ENCODE measurements at regions not wholly inside any gene's neighbourhood (a gene's known extent, or its start where the extent isn't known, plus 50 kb on each side); places are given as distances from the start of the nearest gene placed in this dataset.

DNA sequence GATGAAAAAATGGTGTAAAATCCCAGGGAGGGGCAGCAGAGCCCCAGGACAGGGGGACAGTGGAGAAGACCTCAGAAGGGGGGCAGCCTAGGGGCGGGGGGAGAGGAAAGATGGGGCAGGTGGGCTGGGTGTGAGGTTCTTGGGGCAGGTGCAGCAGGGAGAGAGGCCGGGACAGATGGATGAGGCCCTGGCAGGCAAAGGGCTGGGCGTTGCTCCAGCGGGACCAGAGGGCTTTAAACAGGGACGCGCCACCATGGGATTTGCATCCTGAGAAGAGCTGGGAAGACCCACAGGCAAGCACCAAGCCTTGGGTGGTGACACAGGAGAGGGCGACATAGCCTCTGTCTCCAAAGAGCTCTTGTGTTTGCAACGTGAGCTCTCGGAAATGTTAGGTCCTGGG lies 1342.8 kb downstream of the TBC1D22A start:
- no peak for DNase-seq (ENCODE audit: low read depth in 2 of 2)

DNA sequence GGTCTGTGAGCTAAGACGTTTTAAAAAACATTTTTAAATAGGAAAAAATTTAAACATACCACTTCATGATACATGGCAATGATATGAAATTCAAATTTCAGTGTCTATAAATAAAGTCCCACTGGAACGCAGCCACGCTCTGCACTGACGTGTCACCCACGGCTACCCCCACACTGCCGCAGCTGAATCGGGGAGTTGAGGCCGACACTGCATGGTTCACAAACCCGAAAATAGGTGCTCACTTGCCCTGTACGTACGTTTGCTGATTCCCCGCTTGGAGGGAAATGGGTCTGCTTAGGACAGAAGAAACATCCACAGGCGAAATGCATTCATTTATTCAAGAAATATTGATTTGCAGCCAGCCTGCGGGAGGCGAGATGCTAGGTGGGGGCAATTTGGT lies 1342.3 kb downstream of the TBC1D22A start:
- DNase-seq (ENCODE audit: low read depth in 2 of 2) = no peak

DNA sequence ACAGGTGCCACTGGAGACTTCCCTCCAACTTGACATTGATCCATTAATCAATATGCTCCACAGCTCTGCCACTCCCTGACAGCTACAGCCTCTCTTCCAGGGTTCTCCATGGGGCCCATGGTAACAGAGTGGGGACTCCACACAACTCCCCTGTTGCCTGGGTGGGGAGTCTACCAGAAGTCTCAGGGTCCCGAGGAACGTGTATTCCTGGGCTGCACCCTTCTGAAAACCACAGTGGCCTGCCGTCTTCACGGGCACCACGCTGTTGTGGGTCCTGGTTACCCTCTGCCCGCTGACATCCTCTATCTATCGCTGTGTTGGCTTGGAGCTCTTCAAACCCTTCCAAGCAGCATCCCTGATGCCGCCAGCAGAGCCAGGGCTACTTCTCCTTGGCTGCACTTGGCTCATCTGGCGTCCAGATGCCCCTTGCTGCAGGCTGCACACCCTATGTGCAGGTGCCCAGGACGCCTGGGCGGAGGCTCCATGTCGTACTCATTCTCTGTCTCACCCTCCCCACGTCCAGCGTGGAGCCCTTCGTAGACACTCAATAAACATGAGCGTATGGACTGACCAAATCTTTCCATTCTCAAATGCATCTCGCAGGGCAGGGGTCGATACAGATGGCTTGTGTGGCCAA lies 1341.8 kb downstream of the TBC1D22A start:
- DNase-seq (ENCODE audit: low read depth in 2 of 2) = no peak

DNA sequence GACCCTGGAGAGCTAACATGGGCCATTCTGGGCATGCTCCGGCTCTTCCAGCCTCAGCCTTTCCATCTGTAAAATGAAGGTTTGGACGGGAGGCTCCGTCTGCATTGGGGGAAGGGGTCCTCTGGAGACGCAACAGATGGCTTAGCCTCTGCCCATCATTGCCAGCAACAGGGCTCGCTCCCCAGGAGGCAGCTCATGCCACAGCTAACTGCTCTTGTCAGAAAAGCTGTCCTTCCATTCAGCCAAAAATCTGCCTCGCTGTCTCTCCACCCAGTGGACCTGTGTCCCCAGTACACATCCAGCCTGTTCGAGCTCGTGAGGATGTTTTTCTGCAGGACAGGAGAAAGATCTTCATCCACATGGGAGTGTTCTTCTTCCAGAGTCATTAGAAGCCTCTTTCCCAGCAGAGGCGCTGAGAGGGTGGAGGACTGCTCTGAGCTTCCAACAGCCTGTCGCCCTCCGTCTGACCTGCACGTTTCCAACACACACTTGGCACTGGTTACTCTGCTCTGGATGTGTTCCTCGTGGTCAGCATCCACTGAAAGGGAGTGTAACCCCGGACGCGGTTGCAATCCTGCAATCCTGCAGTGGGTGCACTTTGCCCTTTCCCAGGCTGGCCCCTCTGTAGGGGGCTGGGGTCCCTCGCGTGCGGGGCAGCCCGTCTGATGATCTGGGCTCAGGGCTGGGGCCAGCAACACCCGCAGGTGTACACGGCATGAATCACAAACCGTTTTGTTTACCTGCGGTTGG lies 1340.9 kb downstream of the TBC1D22A start:
- DNase-seq (ENCODE audit: low read depth in 2 of 2) = no peak

DNA sequence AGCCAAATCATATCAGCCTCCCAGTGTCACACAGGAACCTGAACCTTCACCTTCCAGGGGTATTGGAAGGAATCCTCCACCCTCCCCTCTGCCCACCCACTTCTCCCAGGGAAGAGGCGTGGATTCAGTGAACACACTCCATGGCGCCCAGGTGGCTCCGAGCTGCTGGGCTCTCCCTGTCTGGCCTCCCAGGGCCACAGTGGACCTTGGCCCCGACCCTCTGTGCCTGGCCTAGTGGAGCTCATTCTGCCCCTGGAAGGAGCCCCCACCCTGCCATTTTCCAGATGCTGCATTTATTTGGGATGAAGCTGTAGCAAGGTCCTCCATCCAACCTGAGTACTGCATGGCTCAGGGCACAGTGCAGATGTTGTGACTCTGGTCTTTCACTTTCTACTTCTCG lies 1340.1 kb downstream of the TBC1D22A start:
- DNase-seq (ENCODE audit: low read depth in 2 of 2) = no peak

GRCh38 chr22:48101704-48102103 lies 1339.3 kb downstream of the TBC1D22A start:
- DNase-seq (ENCODE audit: low read depth in 2 of 2) = no peak

DNA sequence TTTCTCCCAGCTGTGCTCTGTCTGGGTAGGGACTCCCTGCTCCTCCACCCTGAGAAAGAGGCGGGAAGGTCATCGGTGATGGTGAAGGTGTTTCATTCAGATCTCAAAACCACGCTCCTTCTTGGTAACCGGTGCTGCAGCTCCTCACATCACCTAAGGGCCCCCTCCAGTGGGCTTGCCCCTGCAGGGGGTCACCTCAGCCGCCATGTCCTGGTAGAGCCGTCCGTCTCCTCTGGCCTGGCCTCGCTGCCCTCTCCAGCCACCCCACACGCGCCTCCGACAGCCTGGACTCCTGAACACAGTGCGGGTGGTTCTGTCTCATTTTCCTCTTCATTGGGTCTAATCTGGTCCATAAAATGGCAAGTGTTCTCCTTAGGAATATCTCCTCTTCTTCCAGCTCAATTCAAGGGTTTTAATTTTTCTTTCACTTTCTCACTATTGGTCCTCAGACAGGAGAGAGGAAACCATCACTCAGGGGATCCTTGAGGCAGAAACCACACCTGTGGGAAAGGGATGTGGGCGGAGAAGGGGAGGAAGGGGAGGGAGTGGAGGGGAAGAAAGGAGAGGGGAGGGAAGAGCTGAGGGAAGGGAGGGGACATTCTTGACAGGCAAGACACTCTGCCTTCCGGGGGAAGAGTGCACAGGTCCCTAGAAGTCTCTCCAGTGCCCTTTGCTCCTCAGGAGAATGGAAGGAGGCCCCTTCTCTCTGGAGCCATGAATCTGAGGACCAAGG lies 1338.4 kb downstream of the TBC1D22A start:
- DNase-seq (ENCODE audit: low read depth in 2 of 2) = no peak

- no peak for DNase-seq (ENCODE audit: low read depth in 2 of 2)
These were observed 1337.2 kb downstream of the TBC1D22A start for GRCh38 chr22:48099671-48100070.

DNA sequence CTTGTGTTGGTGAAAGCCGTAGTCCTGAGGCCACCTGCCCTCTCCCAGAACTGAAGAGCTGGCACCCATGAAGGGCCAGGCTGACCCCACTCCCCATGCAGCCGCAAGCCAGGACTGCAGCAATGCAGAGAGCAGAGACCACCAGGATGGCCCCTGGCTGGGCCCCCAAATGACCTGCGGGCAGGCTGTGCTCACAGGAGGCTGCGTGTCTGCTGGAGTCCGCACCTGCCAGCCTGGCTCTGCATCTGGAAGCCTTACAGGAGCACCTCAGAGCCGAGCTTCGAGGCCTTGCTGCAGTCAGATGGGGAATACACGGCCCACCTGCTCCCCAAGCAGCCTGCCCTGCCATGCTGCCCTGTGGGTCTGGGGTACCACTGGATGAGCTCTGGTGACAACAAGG lies 1336.8 kb downstream of the TBC1D22A start:
- no peak for DNase-seq (ENCODE audit: low read depth in 2 of 2)

DNA sequence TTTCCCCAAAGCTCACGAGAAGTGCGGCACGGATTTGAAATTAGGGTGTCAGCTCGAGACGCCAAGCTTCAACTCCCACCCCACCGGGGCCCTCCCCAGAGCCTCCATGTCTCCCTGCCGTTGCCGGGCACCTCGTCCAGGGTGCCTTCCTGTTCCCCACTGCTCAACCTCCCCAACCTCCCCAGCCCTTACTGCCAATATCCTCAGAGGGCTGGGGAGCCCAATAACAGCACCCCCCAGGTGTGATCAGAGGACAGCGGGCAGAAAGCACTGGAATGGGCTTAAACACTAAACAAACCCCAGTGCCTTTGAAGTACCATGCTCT lies 1336.4 kb downstream of the TBC1D22A start:
- DNase-seq (ENCODE audit: low read depth in 2 of 2) = no peak

- DNase-seq (ENCODE audit: low read depth in 2 of 2) = no peak
These were observed 1335.9 kb downstream of the TBC1D22A start for GRCh38 chr22:48098243-48098920.

- no peak for DNase-seq (ENCODE audit: low read depth in 2 of 2)
These were observed 1335.3 kb downstream of the TBC1D22A start for GRCh38 chr22:48097723-48098122.

DNA sequence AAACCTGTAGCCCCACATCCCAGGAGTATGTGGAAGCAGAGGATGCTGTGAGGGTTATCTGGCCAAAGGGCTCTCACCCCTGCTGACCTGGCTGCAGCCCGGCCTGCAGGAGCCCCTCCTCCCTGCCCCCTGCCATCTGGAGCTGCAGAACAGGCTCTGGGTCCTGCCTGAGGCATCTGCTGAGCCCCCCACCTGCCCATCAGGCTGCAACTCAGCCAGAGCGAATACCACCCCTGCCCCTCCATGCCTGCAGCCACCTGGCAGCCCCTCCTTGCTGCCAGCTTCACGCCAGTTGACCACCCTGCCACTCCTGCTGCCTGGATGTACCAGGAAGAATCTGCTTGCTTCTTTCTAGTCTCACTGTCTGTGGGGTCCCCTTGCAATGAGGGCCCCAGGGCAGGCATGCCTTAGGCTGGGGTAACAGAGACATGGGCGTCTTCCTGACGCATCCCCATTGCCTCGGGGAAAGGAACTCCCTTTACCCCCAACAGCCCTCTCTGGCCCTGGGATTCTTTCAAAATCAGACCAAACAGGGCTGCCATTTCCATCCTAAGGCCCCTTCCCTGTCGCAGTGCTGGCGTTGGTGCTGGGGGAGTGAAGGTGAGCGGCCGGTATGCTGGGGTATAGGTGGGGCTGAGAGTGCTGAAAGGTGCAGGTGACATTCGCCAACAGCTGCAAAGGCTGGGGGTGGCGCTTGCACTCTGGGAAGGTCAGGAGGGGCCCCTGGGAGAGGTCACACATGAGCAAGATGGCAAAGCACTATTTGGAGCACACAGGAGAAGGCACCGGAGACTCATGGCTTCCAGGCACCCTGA lies 1334.6 kb downstream of the TBC1D22A start:
- no peak for DNase-seq (ENCODE audit: low read depth in 2 of 2)

GRCh38 chr22:48096411-48096810 lies 1334.0 kb downstream of the TBC1D22A start:
- DNase-seq (ENCODE audit: low read depth in 2 of 2) = no peak

GRCh38 chr22:48093981-48094380 lies 1331.5 kb downstream of the TBC1D22A start:
- no peak for DNase-seq (ENCODE audit: low read depth in 2 of 2)

DNA sequence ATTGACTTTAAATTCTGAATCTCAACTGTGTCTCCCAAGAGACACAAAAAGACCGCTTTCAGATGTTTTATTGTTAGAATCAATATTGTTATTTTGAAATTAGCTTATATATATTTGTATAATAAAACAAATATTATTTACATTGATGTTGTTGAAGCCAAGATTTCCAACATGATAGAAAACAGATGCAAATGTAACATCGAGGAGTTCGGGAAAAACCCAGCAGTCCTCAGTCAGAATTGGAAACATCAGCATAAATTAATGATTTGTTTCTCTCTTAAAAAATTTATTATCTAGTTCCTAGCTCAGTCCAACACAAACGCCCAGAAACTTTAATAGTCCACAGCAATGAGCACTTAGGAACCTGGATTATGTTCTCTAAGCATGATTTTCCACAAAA lies 1330.4 kb downstream of the TBC1D22A start:
- no peak for DNase-seq (ENCODE audit: low read depth in 2 of 2)

DNA sequence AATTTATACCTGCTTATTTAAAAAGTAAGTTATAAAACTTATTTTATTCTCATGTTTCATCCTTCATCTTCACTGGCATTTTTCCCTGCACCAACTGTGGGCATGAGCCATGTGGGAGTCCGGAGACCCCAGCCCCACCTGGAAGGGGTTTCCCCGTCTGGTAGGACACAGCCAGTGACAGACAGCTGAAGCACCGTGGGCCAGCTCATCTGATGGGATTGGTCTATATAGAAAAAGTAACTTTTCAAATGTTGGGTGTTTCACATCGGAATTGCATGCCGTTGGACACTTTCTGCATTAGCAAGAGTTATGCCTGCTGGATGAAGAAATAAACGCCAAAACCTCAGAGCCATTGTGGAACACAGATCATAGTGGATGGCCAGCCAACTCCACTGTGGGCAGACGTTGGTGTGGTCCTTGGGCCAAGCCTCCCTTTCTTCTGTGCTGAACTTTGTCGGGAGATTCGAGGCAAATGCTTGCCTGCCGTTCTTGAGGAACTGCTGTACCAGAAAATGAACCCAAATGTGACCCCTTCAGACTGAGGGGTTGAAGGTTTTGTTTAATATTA lies 1329.3 kb downstream of the TBC1D22A start:
- DNase-seq (ENCODE audit: low read depth in 2 of 2) = no peak

DNA sequence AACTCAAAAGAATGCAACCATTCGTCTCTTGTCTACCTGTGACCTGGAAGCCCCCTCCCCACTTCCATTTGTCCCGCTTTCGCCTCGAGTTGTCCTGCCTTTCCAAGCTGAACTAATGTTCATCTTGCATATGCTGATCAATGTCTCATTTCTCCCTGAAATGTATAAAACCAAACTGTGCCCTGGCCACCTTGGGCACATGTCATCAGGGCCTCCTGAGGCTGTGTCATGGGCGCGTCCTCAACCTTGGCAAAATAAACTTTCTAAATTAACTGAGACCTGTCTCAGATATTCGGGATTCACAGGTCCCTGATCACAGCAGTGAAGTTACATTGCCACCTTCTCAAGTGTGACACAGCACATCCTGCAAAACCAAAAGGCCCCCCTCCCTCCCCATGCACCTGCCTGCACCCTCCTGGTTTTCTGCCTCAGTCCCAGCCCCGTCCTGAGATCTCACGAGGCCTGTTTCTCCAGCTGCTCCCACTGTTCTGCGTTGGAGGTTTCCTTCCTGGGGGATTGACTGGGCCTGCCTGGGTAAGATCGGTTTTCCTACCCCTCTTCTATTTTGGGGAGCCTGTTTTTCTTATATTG lies 1328.7 kb downstream of the TBC1D22A start:
- no peak for DNase-seq (ENCODE audit: low read depth in 2 of 2)

DNA sequence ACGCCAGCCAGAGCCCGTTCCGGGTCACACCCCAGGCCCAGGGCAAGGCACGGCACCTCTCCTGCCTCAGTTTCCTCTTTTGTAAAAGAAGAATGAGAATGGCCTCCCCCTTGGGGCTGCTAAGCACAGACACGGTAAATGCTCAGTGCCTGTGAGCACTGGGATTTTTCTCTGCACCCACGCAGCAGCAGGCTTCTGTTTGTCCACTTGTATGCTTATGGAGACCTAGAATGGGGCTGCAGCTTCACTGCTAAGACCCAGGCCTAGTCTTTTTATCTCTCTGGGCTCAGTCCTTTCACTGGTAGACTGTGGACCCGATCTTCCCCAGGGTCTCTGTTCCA lies 1327.9 kb downstream of the TBC1D22A start:
- no peak for DNase-seq (ENCODE audit: low read depth in 2 of 2)

DNA sequence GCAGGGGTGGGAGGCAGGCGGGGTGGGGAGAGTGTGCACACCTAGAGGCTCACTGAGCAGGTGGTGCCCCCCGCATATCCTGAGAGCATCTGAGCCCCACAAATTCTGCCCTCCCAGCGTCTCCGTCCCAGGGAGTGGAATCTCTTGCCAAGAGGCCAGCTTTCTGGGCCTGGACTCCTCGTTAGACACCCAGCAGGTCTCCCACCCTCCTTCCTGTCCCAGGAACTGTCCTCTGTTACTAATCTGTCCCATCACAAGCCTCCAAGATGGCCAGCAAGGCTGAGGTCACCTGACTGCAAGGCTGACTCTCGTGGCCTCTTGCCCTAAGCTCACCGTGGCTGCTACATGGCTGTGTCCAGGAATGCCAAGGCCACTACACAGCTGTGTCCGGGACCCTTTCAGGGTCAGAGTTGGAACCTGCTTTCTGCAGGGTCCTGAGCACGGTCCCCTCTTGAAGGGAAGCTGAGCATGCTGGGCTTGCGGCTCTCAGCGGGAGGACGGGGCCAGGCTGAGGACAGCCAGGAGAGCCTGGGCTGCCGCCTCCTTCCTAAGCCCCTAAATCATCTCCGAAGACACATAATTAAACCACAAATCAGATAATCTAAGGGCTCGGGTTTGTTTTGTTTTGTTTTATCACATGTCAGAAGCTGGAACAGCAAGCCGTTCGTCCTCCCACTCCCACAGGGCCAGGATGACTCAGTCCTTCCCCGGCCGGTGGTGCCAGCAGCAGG lies 1327.3 kb downstream of the TBC1D22A start:
- no peak for DNase-seq (ENCODE audit: low read depth in 2 of 2)
